Endodermal cell (in vitro differentiated cells): ENCODE measurements at regions not wholly inside any gene's neighbourhood (a gene's known extent, or its start where the extent isn't known, plus 50 kb on each side); places are given as distances from the start of the nearest gene placed in this dataset.
A peak's percentile ranks its signal among the peaks of the same experiment; 100 is the strongest.

Experiments
- DNase-seq: peaks from one replicate; pipeline ENCODE4 v3.0.0-alpha.2; 2017
- H3K27ac ChIP-seq: 2 replicates; pipeline ENCODE4 v1.5.1; 2013; ENCODE audit warnings: mild to moderate bottlenecking, low read depth, low read length, moderate library complexity
- H3K27me3 ChIP-seq: 2 replicates; pipeline ENCODE4 v1.6.1; 2013; ENCODE audit warnings: mild to moderate bottlenecking, low read length, moderate library complexity; ENCODE audit not compliant: insufficient read depth, control insufficient read depth, poor library complexity, severe bottlenecking
- H3K36me3 ChIP-seq: 2 replicates; pipeline ENCODE4 v1.7.0; 2013; ENCODE audit warnings: mild to moderate bottlenecking, low read length, moderate library complexity; ENCODE audit not compliant: control insufficient read depth, insufficient read depth
- H3K4me1 ChIP-seq: one replicate; pipeline ENCODE4 v1.7.0; 2013; ENCODE audit warnings: low read length; ENCODE audit not compliant: control insufficient read depth, insufficient read depth
- H3K4me3 ChIP-seq: 2 replicates; pipeline ENCODE4 v1.5.1; 2013; ENCODE audit warnings: mild to moderate bottlenecking, low read length, moderate library complexity
- H3K9ac ChIP-seq: 2 replicates; pipeline ENCODE4 v1.6.1; 2013; ENCODE audit warnings: mild to moderate bottlenecking, low read length, moderate library complexity; ENCODE audit not compliant: poor library complexity, severe bottlenecking; ENCODE audit errors: extremely low read depth
- H3K9me3 ChIP-seq: 2 replicates; pipeline ENCODE4 v1.6.1; 2013; ENCODE audit warnings: mild to moderate bottlenecking, low read length, moderate library complexity; ENCODE audit not compliant: control insufficient read depth
- H3K27ac Mint-ChIP-seq: 2 replicates; pipeline ENCODE4 v1.8.0; 2020; ENCODE audit warnings: mixed read lengths
- H3K27me3 Mint-ChIP-seq: 2 replicates; pipeline ENCODE4 v1.8.0; 2021; ENCODE audit warnings: mild to moderate bottlenecking, mixed read lengths; ENCODE audit not compliant: insufficient read depth
- H3K36me3 Mint-ChIP-seq: 2 replicates; pipeline ENCODE4 v1.8.0; 2020; ENCODE audit warnings: low read depth, mixed read lengths
- H3K4me1 Mint-ChIP-seq: 2 replicates; pipeline ENCODE4 v1.8.0; 2020; ENCODE audit warnings: mixed read lengths
- H3K4me3 Mint-ChIP-seq: 2 replicates; pipeline ENCODE4 v1.8.0; 2020; ENCODE audit warnings: mild to moderate bottlenecking, moderate library complexity, mixed read lengths
- H3K9me3 Mint-ChIP-seq: 2 replicates; pipeline ENCODE4 v1.8.0; 2020; ENCODE audit warnings: mild to moderate bottlenecking, mixed read lengths
- WGBS, 2 experiments: methylation state at CpG; one replicate each; pipeline versions ENCODE4 v1.1.5 to v1.1.7; 2013; ENCODE audit warnings: missing lambda C conversion rate in 2 of 2, mixed read lengths in 1 of 2; ENCODE audit not compliant: insufficient coverage in 1 of 2, insufficient read length in 1 of 2; 5-methylcytosine and 5-hydroxymethylcytosine counted together
- TF ChIP-seq, protein P1 (sequence below): fragments of 200-600 bp; sonication (generic); conservative IDR thresholded peaks from 2 replicates; pipeline ENCODE4 v1.5.0; 2021; ENCODE audit warnings: antibody characterized with exemption, mild to moderate bottlenecking

DNA sequence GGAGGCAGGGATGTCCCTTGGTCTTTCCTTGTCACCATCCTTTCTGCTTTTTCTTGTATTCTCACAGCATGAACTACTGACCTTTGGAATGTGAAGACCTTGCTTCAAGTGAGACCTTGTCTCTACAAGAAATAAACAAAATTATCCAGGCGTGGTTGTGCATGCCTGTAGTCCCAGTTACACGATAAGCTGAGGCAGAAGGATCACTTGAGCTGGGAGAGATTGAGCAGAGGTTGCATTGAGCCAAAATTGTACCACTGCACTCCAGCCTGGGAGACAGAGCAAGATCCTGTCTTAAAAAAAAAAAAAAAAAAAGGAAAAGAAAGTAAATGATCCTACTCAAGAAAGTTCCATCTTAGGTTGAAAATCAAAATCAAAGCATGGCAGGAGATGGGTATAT is 173.7 kb downstream of the IRS1 start:
- H3K9me3 ChIP-seq: no peaks in the 10 kb centered on the region
- no peaks in the 10 kb centered on the region for H3K27me3 ChIP-seq
- DNase-seq: no peak
- no peaks in the 10 kb centered on the region for H3K4me1 Mint-ChIP-seq
- no peaks in the 10 kb centered on the region for H3K27me3 Mint-ChIP-seq
- TF ChIP-seq, protein P1, sequence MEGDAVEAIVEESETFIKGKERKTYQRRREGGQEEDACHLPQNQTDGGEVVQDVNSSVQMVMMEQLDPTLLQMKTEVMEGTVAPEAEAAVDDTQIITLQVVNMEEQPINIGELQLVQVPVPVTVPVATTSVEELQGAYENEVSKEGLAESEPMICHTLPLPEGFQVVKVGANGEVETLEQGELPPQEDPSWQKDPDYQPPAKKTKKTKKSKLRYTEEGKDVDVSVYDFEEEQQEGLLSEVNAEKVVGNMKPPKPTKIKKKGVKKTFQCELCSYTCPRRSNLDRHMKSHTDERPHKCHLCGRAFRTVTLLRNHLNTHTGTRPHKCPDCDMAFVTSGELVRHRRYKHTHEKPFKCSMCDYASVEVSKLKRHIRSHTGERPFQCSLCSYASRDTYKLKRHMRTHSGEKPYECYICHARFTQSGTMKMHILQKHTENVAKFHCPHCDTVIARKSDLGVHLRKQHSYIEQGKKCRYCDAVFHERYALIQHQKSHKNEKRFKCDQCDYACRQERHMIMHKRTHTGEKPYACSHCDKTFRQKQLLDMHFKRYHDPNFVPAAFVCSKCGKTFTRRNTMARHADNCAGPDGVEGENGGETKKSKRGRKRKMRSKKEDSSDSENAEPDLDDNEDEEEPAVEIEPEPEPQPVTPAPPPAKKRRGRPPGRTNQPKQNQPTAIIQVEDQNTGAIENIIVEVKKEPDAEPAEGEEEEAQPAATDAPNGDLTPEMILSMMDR: no peak
- no peaks in the 10 kb centered on the region for H3K4me1 ChIP-seq
- H3K36me3 ChIP-seq: no peaks in the 10 kb centered on the region
- H3K9me3 Mint-ChIP-seq: no peaks in the 10 kb centered on the region
- H3K27ac ChIP-seq: no peak overlapping the region
- no peak overlapping the region for H3K9ac ChIP-seq
- H3K36me3 Mint-ChIP-seq: no peaks in the 10 kb centered on the region
- no peak overlapping the region for H3K4me3 ChIP-seq
- 83 to 96% methylated on average over 2 of the region's 2 CpGs for WGBS, 2 experiments
- no peak overlapping the region for H3K4me3 Mint-ChIP-seq
- no peak overlapping the region for H3K27ac Mint-ChIP-seq

DNA sequence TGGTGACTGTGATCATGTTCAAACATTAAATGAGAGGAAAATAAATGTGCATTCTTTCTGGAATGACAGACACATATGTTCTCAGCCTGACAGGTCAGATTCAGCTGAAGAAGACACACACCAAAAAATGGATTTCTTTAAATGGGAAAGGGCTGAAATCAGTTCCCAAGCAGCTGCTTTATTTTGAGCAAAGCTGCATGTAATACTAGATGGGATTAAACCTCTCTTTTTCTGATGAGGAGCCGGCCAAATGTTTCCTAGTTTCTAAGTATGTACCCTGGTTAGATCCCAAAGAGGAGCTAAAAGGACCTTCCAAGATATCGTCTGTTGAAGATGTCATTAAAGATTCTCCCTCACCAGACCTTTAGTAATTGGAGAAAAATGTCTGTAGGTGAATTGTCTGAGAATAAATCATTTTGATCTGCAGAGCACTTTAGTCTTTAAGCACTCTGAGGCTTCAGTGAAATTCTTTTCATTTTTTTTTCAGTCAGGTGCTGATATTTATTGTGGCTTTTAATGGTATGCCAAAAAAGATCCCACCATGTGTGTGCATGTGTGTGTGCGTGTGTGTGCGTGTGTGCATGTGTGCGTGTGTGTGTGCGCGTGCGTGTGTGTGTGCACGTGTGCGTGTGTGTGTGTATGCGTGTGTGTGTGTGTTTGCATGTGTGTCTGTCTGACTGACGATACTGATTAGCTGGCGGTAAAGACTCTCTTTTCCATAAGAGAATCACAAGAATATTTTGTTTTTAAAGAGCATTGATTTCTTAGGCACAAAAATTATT is 175.8 kb downstream of the IRS1 start:
- Mint-ChIP-seq H3K4me3 (no peak overlapping the region), H3K27ac (no peak overlapping the region), H3K36me3 (no peaks in the 10 kb centered on the region), H3K27me3 (no peaks in the 10 kb centered on the region), H3K4me1 (peaks cover 4% of the 10 kb centered on the region), H3K9me3 (no peaks in the 10 kb centered on the region)
- H3K36me3 ChIP-seq: no peaks in the 10 kb centered on the region
- TF ChIP-seq, protein P1: no peak
- H3K4me1 ChIP-seq: no peaks in the 10 kb centered on the region
- 74 to 100% methylated on average over 1 to 13 of the region's 13 CpGs for WGBS, 2 experiments
- H3K4me3 ChIP-seq: no peak overlapping the region
- no peak for DNase-seq
- no peaks in the 10 kb centered on the region for H3K27me3 ChIP-seq
- H3K27ac ChIP-seq: no peak overlapping the region
- H3K9me3 ChIP-seq: no peaks in the 10 kb centered on the region
- H3K9ac ChIP-seq: no peak overlapping the region

DNA sequence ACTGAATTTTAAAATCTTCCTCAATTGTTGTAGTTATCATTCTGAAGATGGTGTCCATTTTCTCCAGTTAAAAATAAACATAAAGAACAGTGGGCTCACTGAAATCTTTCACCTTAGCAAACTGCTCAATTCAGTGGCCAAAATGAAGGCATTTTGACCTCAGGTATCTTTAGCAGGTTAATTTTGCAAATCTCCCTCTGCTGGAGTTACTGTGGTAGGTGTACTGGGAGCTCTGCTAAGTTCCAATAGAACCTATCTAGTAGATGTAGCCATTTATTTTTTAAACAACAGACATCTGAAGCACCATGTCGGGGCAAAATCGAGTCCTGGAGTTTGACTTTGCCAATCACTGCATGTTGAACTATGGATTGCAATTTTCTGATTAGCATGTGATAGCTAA is 177.1 kb downstream of the IRS1 start:
- H3K9me3 Mint-ChIP-seq: no peaks in the 10 kb centered on the region
- H3K27me3 ChIP-seq: no peaks in the 10 kb centered on the region
- H3K4me3 ChIP-seq: no peak overlapping the region
- TF ChIP-seq, protein P1: peak; percentile 74
- no peaks in the 10 kb centered on the region for H3K36me3 Mint-ChIP-seq
- H3K9me3 ChIP-seq: no peaks in the 10 kb centered on the region
- H3K27ac ChIP-seq: no peak overlapping the region
- H3K36me3 ChIP-seq: no peaks in the 10 kb centered on the region
- H3K9ac ChIP-seq: no peak overlapping the region
- whole genome bisulfite sequencing, 2 experiments: 80 to 82% methylated on average over 2 of the region's 2 CpGs
- DNase-seq: no peak
- H3K27me3 Mint-ChIP-seq: no peaks in the 10 kb centered on the region
- peaks cover 4% of the 10 kb centered on the region for H3K4me1 Mint-ChIP-seq
- H3K4me1 ChIP-seq: no peaks in the 10 kb centered on the region
- no peak overlapping the region for H3K4me3 Mint-ChIP-seq
- no peak overlapping the region for H3K27ac Mint-ChIP-seq
